HepG2 (cell line): ENCODE measurements at regions not wholly inside any gene's neighbourhood (a gene's known extent, or its start where the extent isn't known, plus 50 kb on each side); places are given as distances from the start of the nearest gene placed in this dataset.

ENCODE experiments used
- ATAC-seq: fragments of 200-7000 bp; cut with Tn5 transposase; 3 replicates; pipeline ENCODE4 v1.9.1; 2020; ENCODE audit warnings: mild to moderate bottlenecking, moderate library complexity
- BruUV-seq: library from RNA; stranded (reverse); fragments of 400-500 nt; replicated peaks from 2 replicates; lab custom pipeline; 2021; lab: Mats Ljungman, UMichigan
- CTCF ChIA-PET: fragments of 300-600 bp; formaldehyde crosslinking; extraction: SDS; loops from one replicate; lab custom pipeline; 2021; ENCODE audit warnings: low total read pairs, inconsistent platforms, low intra/inter-chr PET ratio; lab: Yijun Ruan, JAX
- POLR2A ChIA-PET: fragments of 350-600 bp; sonication (Branson Sonifier 250); formaldehyde crosslinking; loops from one replicate; lab custom pipeline; 2020; ENCODE audit warnings: antibody characterized with exemption, inconsistent platforms; lab: Yijun Ruan, JAX
- DNase-seq: peaks from one replicate; pipeline ENCODE4 v3.0.0-alpha.2; 2015; ENCODE audit warnings: low spot score
- FAIRE-seq: peaks from 3 replicates; lab custom pipeline; 2011; peaks lifted over from hg19 to GRCh38; lab: Jason Lieb, UNC
- H2AFZ ChIP-seq: one replicate; pipeline ENCODE4 v1.6.1; 2011; ENCODE audit warnings: low read length, inconsistent platforms
- H3K27ac ChIP-seq: fragments of 300-600 bp; 3 replicates; pipeline ENCODE4 v1.8.0; 2011; ENCODE audit warnings: mixed run types, mild to moderate bottlenecking, mixed read lengths, low read length, inconsistent platforms; ENCODE audit not compliant: insufficient read depth; ENCODE audit errors: extremely low read length
- H3K27me3 ChIP-seq, 2 experiments: fragments of 200-600 bp in 1 of 2; 2 replicates in 1 of 2; 3 replicates in 1 of 2; pipeline versions ENCODE4 v1.6.0 to v1.8.0; 2011; ENCODE audit warnings: low read length in 2 of 2, mild to moderate bottlenecking in 2 of 2, moderate library complexity in 2 of 2, inconsistent platforms in 1 of 2; ENCODE audit not compliant: insufficient read depth in 2 of 2, control insufficient read depth in 1 of 2
- H3K36me3 ChIP-seq, 2 experiments: fragments of 200-600 bp in 1 of 2; replicated peaks in 1 of 2; 2 replicates in 1 of 2; 3 replicates in 1 of 2; pipeline versions ENCODE4 v1.5.1 to v1.8.0; 2011; ENCODE audit warnings: low read length in 2 of 2, inconsistent platforms in 1 of 2; ENCODE audit not compliant: insufficient read depth in 2 of 2, control insufficient read depth in 1 of 2
- H3K4me1 ChIP-seq: 2 replicates; pipeline ENCODE4 v1.5.1; 2012; ENCODE audit warnings: low read length, inconsistent platforms; ENCODE audit not compliant: insufficient read depth
- H3K4me2 ChIP-seq: 2 replicates; pipeline ENCODE4 v1.6.0; 2011; ENCODE audit warnings: low read depth, low read length, inconsistent platforms
- H3K4me3 ChIP-seq, 3 experiments: fragments of 200-600 bp in 1 of 3; sonication (generic), shearing (Covaris generic) in 1 of 3; replicated peaks in 1 of 3; 2 replicates each; pipeline ENCODE4 v1.5.1; 2011 to 2016; ENCODE audit warnings: low read length in 3 of 3, inconsistent platforms in 2 of 3, low read depth in 2 of 3, mild to moderate bottlenecking in 2 of 3, control low read depth in 1 of 3, mixed read lengths in 1 of 3; ENCODE audit not compliant: insufficient read depth in 1 of 3
- H3K79me2 ChIP-seq: one replicate; pipeline ENCODE4 v1.6.1; 2011; ENCODE audit warnings: low read length, inconsistent platforms; ENCODE audit not compliant: insufficient read depth
- H3K9ac ChIP-seq: 2 replicates; pipeline ENCODE4 v1.6.0; 2011; ENCODE audit warnings: mild to moderate bottlenecking, low read depth, low read length, inconsistent platforms; ENCODE audit not compliant: insufficient read depth
- H3K9me3 ChIP-seq: 2 replicates; pipeline ENCODE4 v1.5.1; 2012; ENCODE audit warnings: mild to moderate bottlenecking, low read length
- H4K20me1 ChIP-seq: 2 replicates; pipeline ENCODE4 v1.6.0; 2011; ENCODE audit warnings: inconsistent platforms, mild to moderate bottlenecking, low read length, moderate library complexity; ENCODE audit not compliant: insufficient read depth
- DNMT1 ChIP-seq: sonication (generic); formaldehyde crosslinking; IDR thresholded peaks from 2 replicates; pipeline ENCODE4 v1.5.1; 2020; ENCODE audit warnings: mild to moderate bottlenecking, missing genetic modification reagents
- EHMT2 ChIP-seq: fragments of 200-600 bp; sonication (generic); IDR thresholded peaks from 2 replicates; pipeline ENCODE4 v1.7.0; 2017; ENCODE audit warnings: antibody characterized with exemption, low read depth, low read length, borderline replicate concordance
- XRCC5 ChIP-seq: fragments of 200-400 bp; formaldehyde crosslinking; optimal IDR thresholded peaks from 2 replicates; pipeline ENCODE3; 2017; ENCODE audit warnings: mild to moderate bottlenecking, low read length
- ZNF264 ChIP-seq: sonication (generic); formaldehyde crosslinking; IDR thresholded peaks from 2 replicates; pipeline ENCODE4 v1.4.0; 2020; ENCODE audit warnings: missing genetic modification reagents
- WGBS: methylation state at CpG from one replicate; pipeline ENCODE4 v1.1.6; 2017; ENCODE audit warnings: low lambda C conversion rate; 5-methylcytosine and 5-hydroxymethylcytosine counted together
- in situ Hi-C: cut with HindIII; loops from 2 replicates; pipeline ENCODE4 v1.10.0; 2017; ENCODE audit warnings: low pct_unique_long_range_greater_than_20kb; ENCODE audit not compliant: extremely low pct_ligation_motif_present
- intact Hi-C: fragments of 100-400 bp; cut with micrococcal nuclease; formaldehyde crosslinking; loops from one replicate; pipeline ENCODE4 v1.10.0; 2022; ENCODE audit not compliant: unreplicated experiment
- TF ChIP-seq, protein P1 (sequence below): sonication (generic); formaldehyde crosslinking; conservative IDR thresholded peaks from 2 replicates; pipeline ENCODE4 v1.4.0; 2020; ENCODE audit warnings: missing genetic modification reagents

- WGBS: 61% methylated on average over 9 of the region's 13 CpGs
- no peak overlapping the region for H3K27ac ChIP-seq
- intact Hi-C loops: no loop called here
- TF ChIP-seq ZNF264 (CRISPR knock-in tag) (no peak), XRCC5 (no peak), DNMT1 (CRISPR knock-in tag) (no peak)
- TF ChIP-seq, protein P1, sequence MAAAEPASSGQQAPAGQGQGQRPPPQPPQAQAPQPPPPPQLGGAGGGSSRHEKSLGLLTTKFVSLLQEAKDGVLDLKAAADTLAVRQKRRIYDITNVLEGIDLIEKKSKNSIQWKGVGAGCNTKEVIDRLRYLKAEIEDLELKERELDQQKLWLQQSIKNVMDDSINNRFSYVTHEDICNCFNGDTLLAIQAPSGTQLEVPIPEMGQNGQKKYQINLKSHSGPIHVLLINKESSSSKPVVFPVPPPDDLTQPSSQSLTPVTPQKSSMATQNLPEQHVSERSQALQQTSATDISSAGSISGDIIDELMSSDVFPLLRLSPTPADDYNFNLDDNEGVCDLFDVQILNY (CRISPR knock-in tag): no peak
- TF ChIP-seq, all 625 proteins: peak for 0
- Histone ChIP-seq H3K4me3 (no peak overlapping the region), H3K79me2 (no peaks in the 10 kb centered on the region), H4K20me1 (no peaks in the 10 kb centered on the region), H3K9me3 (no peaks in the 10 kb centered on the region), H3K4me2 (no peak overlapping the region), H3K27me3 (no peaks in the 10 kb centered on the region), H2AFZ (no peak overlapping the region), H3K36me3 (no peaks in the 10 kb centered on the region), H3K9ac (no peak overlapping the region), H3K4me1 (no peaks in the 10 kb centered on the region)
- ATAC-seq (no peak), FAIRE-seq (no peak), DNase-seq (no peak)
- in situ Hi-C loops: no loop called here
- ChIA-PET CTCF (no interaction called here), POLR2A (no interaction called here)
- no TSS peak for BruUV-seq
These were observed 481.4 kb upstream of the NAALADL2 start for GRCh38 chr3:174377684-174378083.

DNA sequence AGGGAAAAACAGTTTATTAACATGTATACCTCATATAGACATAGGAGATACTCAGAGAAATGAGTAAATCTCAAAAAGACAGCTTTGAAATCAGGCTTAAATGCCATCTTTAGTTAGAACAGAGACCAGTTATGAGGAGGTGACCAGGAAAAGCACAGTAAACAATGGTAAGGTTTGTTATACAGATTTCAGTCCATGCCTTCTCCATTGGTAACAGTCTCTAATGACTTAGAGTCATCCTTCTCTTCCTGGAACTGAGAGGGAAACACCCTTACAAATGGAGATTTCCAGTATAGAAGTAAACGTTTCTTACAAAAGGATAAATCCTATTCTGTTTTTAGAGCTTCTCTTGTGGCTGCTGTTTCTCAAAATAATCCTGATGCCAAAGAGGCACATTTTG is 476.3 kb upstream of the NAALADL2 start:
- CTCF ChIA-PET: no interaction called here
- ATAC-seq: no peak
- Histone ChIP-seq H3K27ac (no peak overlapping the region), H3K4me1 (no peaks in the 10 kb centered on the region), H3K4me2 (no peak overlapping the region), H3K9me3 (no peaks in the 10 kb centered on the region), H3K9ac (no peak overlapping the region)
- in situ Hi-C loops (no loop called here), intact Hi-C loops (no loop called here)
- 0% methylated on average over 1 of the region's 1 CpG for WGBS
- no TSS peak for BruUV-seq
- TF ChIP-seq EHMT2: no peak
- TF ChIP-seq, all 625 proteins: peak for 0
- H2AFZ ChIP-seq: no peak overlapping the region
- no peak for FAIRE-seq
- H3K36me3 ChIP-seq: no peaks in the 10 kb centered on the region
- DNase-seq: no peak
- no peak overlapping the region for H3K4me3 ChIP-seq
- no peaks in the 10 kb centered on the region for H3K79me2 ChIP-seq
- no peaks in the 10 kb centered on the region for H4K20me1 ChIP-seq
- POLR2A ChIA-PET: no interaction called here
- H3K27me3 ChIP-seq: no peaks in the 10 kb centered on the region
